HCT116 (cell line): ENCODE measurements at regions not wholly inside any gene's neighbourhood (a gene's known extent, or its start where the extent isn't known, plus 50 kb on each side); places are given as distances from the start of the nearest gene placed in this dataset.

ENCODE experiments used
- ATAC-seq: fragments of 200-7000 bp; cut with Tn5 transposase; 2 replicates; pipeline ENCODE4 v1.9.1; 2020; ENCODE audit warnings: mild to moderate bottlenecking, moderate library complexity
- BruUV-seq: library from RNA; stranded (reverse); fragments of 400-500 nt; replicated peaks from 2 replicates; lab custom pipeline; 2021; lab: Mats Ljungman, UMichigan
- CTCF ChIA-PET: fragments of 300-600 bp; sonication (Branson Sonifier 250); formaldehyde crosslinking; loops from one replicate; lab custom pipeline; 2021; ENCODE audit warnings: antibody characterized with exemption; lab: Charles Lee
- POLR2A ChIA-PET: fragments of 300-600, 350-600 bp; sonication (Branson Sonifier 250); formaldehyde crosslinking; loops from one replicate; lab custom pipeline; 2021; ENCODE audit warnings: antibody characterized with exemption; lab: Charles Lee
- RAD21 ChIA-PET, 2 experiments: fragments of 300-600 bp; sonication (Branson Sonifier 250); formaldehyde crosslinking; loops; one replicate each; lab custom pipeline; 2023; ENCODE audit warnings: low total read pairs in 2 of 2; ENCODE audit not compliant: uncharacterized antibody in 2 of 2, unreplicated experiment in 2 of 2, low non-redundant PET in 1 of 2; lab: Charles Lee
- DNase-seq: peaks from one replicate; pipeline ENCODE4 v3.0.0-alpha.2; 2010; ENCODE audit warnings: low read depth, low spot score
- H2AFZ ChIP-seq: fragments of 200-600 bp; shearing (Covaris generic), sonication (generic); 2 replicates; pipeline ENCODE4 v1.6.1; 2017; ENCODE audit warnings: low read depth, mixed run types, mixed read lengths, antibody characterized with exemption, low read length; ENCODE audit not compliant: poor library complexity, severe bottlenecking
- H3K27ac ChIP-seq: 2 replicates; pipeline ENCODE4 v1.5.1; 2012; ENCODE audit warnings: low read depth, low read length
- H3K27me3 ChIP-seq: fragments of 200-600 bp; sonication (generic); 2 replicates; pipeline ENCODE4 v1.6.1; 2016; ENCODE audit warnings: mixed run types, low read length, mixed read lengths; ENCODE audit not compliant: insufficient read depth
- H3K36me3 ChIP-seq, 2 experiments: fragments of 200-500 bp in 1 of 2; fragments of 200-600 bp in 1 of 2; sonication (Bioruptor generic) in 1 of 2; sonication (generic) in 1 of 2; 2 replicates each; pipeline versions ENCODE4 v1.5.1 to v1.6.1; 2014 to 2016; ENCODE audit warnings: low read length in 2 of 2, inconsistent platforms in 1 of 2, mixed read lengths in 1 of 2, mixed run types in 1 of 2; ENCODE audit not compliant: insufficient read depth in 2 of 2, control insufficient read depth in 1 of 2
- H3K4me1 ChIP-seq, 2 experiments: fragments of 200-600 bp in 1 of 2; sonication (generic) in 1 of 2; 2 replicates each; pipeline versions ENCODE4 v1.5.1 to v1.6.1; 2012 to 2017; ENCODE audit warnings: low read length in 2 of 2, inconsistent platforms in 1 of 2, mild to moderate bottlenecking in 1 of 2, mixed read lengths in 1 of 2, mixed run types in 1 of 2, moderate library complexity in 1 of 2; ENCODE audit not compliant: insufficient read depth in 2 of 2, control insufficient read depth in 1 of 2
- H3K4me2 ChIP-seq: fragments of 200-600 bp; sonication (generic); 2 replicates; pipeline ENCODE4 v1.6.1; 2017; ENCODE audit warnings: mixed run types, low read length, mixed read lengths
- H3K4me3 ChIP-seq, 2 experiments: fragments of 200-600 bp in 1 of 2; sonication (generic) in 1 of 2; replicated peaks in 1 of 2; 2 replicates each; pipeline ENCODE4 v1.5.1; 2011 to 2016; ENCODE audit warnings: low read length in 2 of 2, control low read depth in 1 of 2, low read depth in 1 of 2, mild to moderate bottlenecking in 1 of 2, mixed read lengths in 1 of 2, mixed run types in 1 of 2
- H3K79me2 ChIP-seq: fragments of 200-600 bp; sonication (generic); 2 replicates; pipeline ENCODE4 v1.6.1; 2017; ENCODE audit warnings: mild to moderate bottlenecking, mixed run types, low read length, moderate library complexity, mixed read lengths; ENCODE audit not compliant: insufficient read depth
- H3K9ac ChIP-seq: fragments of 200-600 bp; sonication (generic); 2 replicates; pipeline ENCODE4 v1.6.1; 2016; ENCODE audit warnings: low read length, mixed read lengths
- H3K9me2 ChIP-seq: fragments of 200-600 bp; sonication (generic), shearing (Covaris generic); 2 replicates; pipeline ENCODE4 v1.6.1; 2017; ENCODE audit warnings: mixed run types, mild to moderate bottlenecking, moderate library complexity; ENCODE audit not compliant: insufficient read depth
- H3K9me3 ChIP-seq, 2 experiments: fragments of 200-500 bp in 1 of 2; fragments of 200-600 bp in 1 of 2; sonication (Bioruptor generic) in 1 of 2; sonication (generic) in 1 of 2; 2 replicates each; pipeline ENCODE4 v1.6.1; 2014 to 2017; ENCODE audit warnings: low read length in 2 of 2, mixed read lengths in 2 of 2, inconsistent platforms in 1 of 2, low read depth in 1 of 2, mild to moderate bottlenecking in 1 of 2, mixed run types in 1 of 2, moderate library complexity in 1 of 2; ENCODE audit not compliant: control insufficient read depth in 1 of 2, insufficient read depth in 1 of 2
- H4K20me1 ChIP-seq: fragments of 200-600 bp; sonication (generic), shearing (Covaris generic); 2 replicates; pipeline ENCODE4 v1.6.1; 2017; ENCODE audit warnings: mixed run types, mild to moderate bottlenecking, moderate library complexity; ENCODE audit not compliant: insufficient read depth
- CBX3 ChIP-seq: IDR thresholded peaks from 2 replicates; pipeline ENCODE4 v1.6.1; 2012; ENCODE audit warnings: low read depth
- EGR1 ChIP-seq: IDR thresholded peaks from 2 replicates; pipeline ENCODE4 v1.6.1; 2012; ENCODE audit warnings: low read depth
- ELF1 ChIP-seq: IDR thresholded peaks from 2 replicates; pipeline ENCODE4 v1.6.1; 2012; ENCODE audit warnings: low read depth, borderline replicate concordance
- EZH2 ChIP-seq: fragments of 200-600 bp; sonication (generic); IDR thresholded peaks from 2 replicates; pipeline ENCODE4 v1.6.1; 2017; ENCODE audit warnings: antibody characterized with exemption, mixed run types
- EZH2phosphoT487 ChIP-seq: fragments of 200-600 bp; IDR thresholded peaks from 2 replicates; pipeline ENCODE4 v1.6.1; 2018; ENCODE audit warnings: antibody characterized with exemption, borderline replicate concordance
- JUND ChIP-seq: IDR thresholded peaks from 2 replicates; pipeline ENCODE4 v1.6.1; 2012
- POLR2AphosphoS5 ChIP-seq: IDR thresholded peaks from 2 replicates; pipeline ENCODE4 v1.6.1; 2011; ENCODE audit warnings: mild to moderate bottlenecking, low read depth, low read length, moderate library complexity
- SIN3A ChIP-seq: IDR thresholded peaks from 2 replicates; pipeline ENCODE4 v1.6.1; 2012; ENCODE audit warnings: low read depth
- TCF7L2 ChIP-seq: IDR thresholded peaks from 2 replicates; pipeline ENCODE4 v1.7.0; 2011; ENCODE audit warnings: borderline replicate concordance, inconsistent platforms; ENCODE audit not compliant: insufficient read depth, insufficient read length; ENCODE audit errors: extremely low read depth
- YY1 ChIP-seq: IDR thresholded peaks from 2 replicates; pipeline ENCODE4 v1.6.1; 2011; ENCODE audit warnings: low read length, low read depth, moderate library complexity, mild to moderate bottlenecking; ENCODE audit not compliant: insufficient replicate concordance; ENCODE audit errors: extremely low read depth
- ZBTB33 ChIP-seq: IDR thresholded peaks from 2 replicates; pipeline ENCODE4 v1.6.1; 2011; ENCODE audit warnings: mild to moderate bottlenecking, low read length, moderate library complexity; ENCODE audit not compliant: insufficient replicate concordance; ENCODE audit errors: extremely low read depth
- ZFX ChIP-seq: fragments of 450-650 bp; IDR thresholded peaks from 2 replicates; pipeline ENCODE4 v1.6.1; 2017
- ZNF274 ChIP-seq: fragments of 200-500 bp; sonication (Bioruptor generic); IDR thresholded peaks from 2 replicates; pipeline ENCODE4 v1.6.1; 2014; ENCODE audit warnings: mild to moderate bottlenecking, low read depth, low read length, inconsistent platforms
- intact Hi-C: fragments of 100-400 bp; cut with micrococcal nuclease; formaldehyde crosslinking; loops from 2 replicates; pipeline ENCODE4 v1.10.0; 2022
- TF ChIP-seq, protein P1 (sequence below): IDR thresholded peaks from 2 replicates; pipeline ENCODE4 v1.6.1; 2012
- TF ChIP-seq, protein P2 (sequence below): IDR thresholded peaks from 2 replicates; pipeline ENCODE4 v1.6.1; 2012
- TF ChIP-seq, protein P3 (sequence below), 3 experiments: fragments of 200-600 bp in 1 of 3; sonication (generic) in 1 of 3; IDR thresholded peaks in 2 of 3; conservative IDR thresholded peaks in 1 of 3; 2 replicates each; pipeline ENCODE4 v1.5.1; 2012 to 2017; ENCODE audit warnings: low read depth in 2 of 3, low read length in 2 of 3, antibody characterized with exemption in 1 of 3, borderline replicate concordance in 1 of 3, control low read depth in 1 of 3, mild to moderate bottlenecking in 1 of 3, mixed read lengths in 1 of 3, mixed run types in 1 of 3, moderate library complexity in 1 of 3; ENCODE audit not compliant: insufficient read depth in 1 of 3

DNA sequence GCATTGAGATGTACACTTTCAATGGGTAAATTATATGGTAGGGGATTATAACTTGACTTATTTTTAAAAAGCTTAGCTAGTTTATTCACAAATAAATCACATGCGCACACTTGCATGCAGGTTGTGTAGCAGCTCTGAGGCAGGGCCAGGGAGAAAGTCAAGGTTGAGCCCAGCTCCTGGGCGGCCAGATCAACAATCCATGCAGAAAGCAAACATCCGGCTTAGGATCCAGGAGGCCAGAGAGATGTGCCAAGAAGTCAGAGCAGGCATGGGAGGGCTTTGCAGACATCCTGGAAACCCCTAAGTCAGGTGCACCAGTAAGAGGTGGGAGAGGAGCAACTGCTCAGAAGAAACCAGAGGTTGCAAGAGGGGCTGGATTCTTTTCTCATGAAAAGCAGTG is 186.5 kb downstream of the AXIN2 start:
- intact Hi-C loops = no loop called here
- DNase-seq = no peak
- Histone ChIP-seq H3K4me2 (no peak overlapping the region), H3K4me3 (no peak overlapping the region), H3K36me3 (no peaks in the 10 kb centered on the region), H3K27me3 (no peaks in the 10 kb centered on the region), H3K9ac (no peak overlapping the region), H4K20me1 (no peaks in the 10 kb centered on the region), H3K27ac (no peak overlapping the region), H3K9me3 (no peaks in the 10 kb centered on the region), H3K9me2 (no peaks in the 10 kb centered on the region), H3K4me1 (no peaks in the 10 kb centered on the region), H2AFZ (no peak overlapping the region)
- CTCF ChIA-PET = no interaction called here
- POLR2A ChIA-PET = no interaction called here
- no TSS peak for BruUV-seq
- RAD21 ChIA-PET = no interaction called here
- TF ChIP-seq ZNF274 (no peak), SIN3A (no peak), EZH2phosphoT487 (no peak), TCF7L2 (no peak), POLR2AphosphoS5 (no peak), YY1 (no peak), CBX3 (no peak), ELF1 (no peak), EZH2 (no peak)
- TF ChIP-seq, protein P1, sequence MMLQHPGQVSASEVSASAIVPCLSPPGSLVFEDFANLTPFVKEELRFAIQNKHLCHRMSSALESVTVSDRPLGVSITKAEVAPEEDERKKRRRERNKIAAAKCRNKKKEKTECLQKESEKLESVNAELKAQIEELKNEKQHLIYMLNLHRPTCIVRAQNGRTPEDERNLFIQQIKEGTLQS = no peak
- TF ChIP-seq, protein P2, sequence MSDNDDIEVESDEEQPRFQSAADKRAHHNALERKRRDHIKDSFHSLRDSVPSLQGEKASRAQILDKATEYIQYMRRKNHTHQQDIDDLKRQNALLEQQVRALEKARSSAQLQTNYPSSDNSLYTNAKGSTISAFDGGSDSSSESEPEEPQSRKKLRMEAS = no peak
- TF ChIP-seq, all 23 proteins: peak for 0
- no peak for ATAC-seq
- no peaks in the 10 kb centered on the region for H3K79me2 ChIP-seq

DNA sequence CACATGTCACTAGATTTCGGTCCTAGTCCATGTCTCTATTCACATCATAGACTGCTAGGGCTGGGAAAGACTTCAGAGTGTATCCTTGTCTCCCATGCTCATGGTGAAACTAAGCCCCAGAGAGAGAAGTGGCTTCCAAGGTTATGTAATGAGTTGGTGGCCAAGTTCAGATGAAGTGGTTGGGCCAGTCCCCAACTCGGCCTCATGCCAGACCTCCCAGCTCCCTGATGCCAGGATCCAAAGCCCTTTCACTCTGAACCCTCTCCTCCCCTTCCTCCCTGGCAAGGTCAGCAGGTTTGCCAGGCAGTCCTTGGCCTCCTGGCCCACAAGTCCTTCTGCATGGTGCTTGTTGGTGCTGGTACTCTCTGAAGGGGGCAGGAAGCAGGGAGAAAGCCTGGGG is 189.7 kb downstream of the AXIN2 start:
- H4K20me1 ChIP-seq = no peaks in the 10 kb centered on the region
- no peak overlapping the region for H3K9ac ChIP-seq
- H3K9me2 ChIP-seq = no peaks in the 10 kb centered on the region
- no peak for DNase-seq
- no peak overlapping the region for H2AFZ ChIP-seq
- RAD21 ChIA-PET = no interaction called here
- no peak for ATAC-seq
- BruUV-seq = no TSS peak
- no peak overlapping the region for H3K27ac ChIP-seq
- POLR2A ChIA-PET = no interaction called here
- H3K79me2 ChIP-seq = no peaks in the 10 kb centered on the region
- intact Hi-C loops = no loop called here
- H3K9me3 ChIP-seq = no peaks in the 10 kb centered on the region
- H3K4me2 ChIP-seq = no peak overlapping the region
- no peak overlapping the region for H3K4me3 ChIP-seq
- H3K4me1 ChIP-seq = no peaks in the 10 kb centered on the region
- H3K36me3 ChIP-seq = no peaks in the 10 kb centered on the region
- H3K27me3 ChIP-seq = no peaks in the 10 kb centered on the region
- CTCF ChIA-PET = no interaction called here
- TF ChIP-seq, protein P3, sequence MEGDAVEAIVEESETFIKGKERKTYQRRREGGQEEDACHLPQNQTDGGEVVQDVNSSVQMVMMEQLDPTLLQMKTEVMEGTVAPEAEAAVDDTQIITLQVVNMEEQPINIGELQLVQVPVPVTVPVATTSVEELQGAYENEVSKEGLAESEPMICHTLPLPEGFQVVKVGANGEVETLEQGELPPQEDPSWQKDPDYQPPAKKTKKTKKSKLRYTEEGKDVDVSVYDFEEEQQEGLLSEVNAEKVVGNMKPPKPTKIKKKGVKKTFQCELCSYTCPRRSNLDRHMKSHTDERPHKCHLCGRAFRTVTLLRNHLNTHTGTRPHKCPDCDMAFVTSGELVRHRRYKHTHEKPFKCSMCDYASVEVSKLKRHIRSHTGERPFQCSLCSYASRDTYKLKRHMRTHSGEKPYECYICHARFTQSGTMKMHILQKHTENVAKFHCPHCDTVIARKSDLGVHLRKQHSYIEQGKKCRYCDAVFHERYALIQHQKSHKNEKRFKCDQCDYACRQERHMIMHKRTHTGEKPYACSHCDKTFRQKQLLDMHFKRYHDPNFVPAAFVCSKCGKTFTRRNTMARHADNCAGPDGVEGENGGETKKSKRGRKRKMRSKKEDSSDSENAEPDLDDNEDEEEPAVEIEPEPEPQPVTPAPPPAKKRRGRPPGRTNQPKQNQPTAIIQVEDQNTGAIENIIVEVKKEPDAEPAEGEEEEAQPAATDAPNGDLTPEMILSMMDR (IDR thresholded peaks at IDR 0.05 in 2 of 3, conservative IDR thresholded peaks at IDR 0.05 in 1 of 3; ENCODE audit: borderline replicate concordance in 1 of 3, insufficient read depth in 1 of 3, low read depth in 2 of 3, low read length in 2 of 3) = no peak
- TF ChIP-seq EZH2phosphoT487 (no peak), ZBTB33 (no peak), YY1 (no peak), EGR1 (no peak), ZFX (no peak), JUND (no peak)
- TF ChIP-seq, protein P1 = no peak
- TF ChIP-seq, protein P2 = no peak
